ENCODE measurements at regions not wholly inside any gene's neighbourhood (a gene's known extent, or its start where the extent isn't known, plus 50 kb on each side); places are given as distances from the start of the nearest gene placed in this dataset.
A peak's percentile ranks its signal among the peaks of the same experiment; 100 is the strongest.
"Not testable (repeated sequence)": the region's sequence is repeated elsewhere in the genome, so short reads cannot be mapped to it uniquely, and the experiment has no call there.

DNA sequence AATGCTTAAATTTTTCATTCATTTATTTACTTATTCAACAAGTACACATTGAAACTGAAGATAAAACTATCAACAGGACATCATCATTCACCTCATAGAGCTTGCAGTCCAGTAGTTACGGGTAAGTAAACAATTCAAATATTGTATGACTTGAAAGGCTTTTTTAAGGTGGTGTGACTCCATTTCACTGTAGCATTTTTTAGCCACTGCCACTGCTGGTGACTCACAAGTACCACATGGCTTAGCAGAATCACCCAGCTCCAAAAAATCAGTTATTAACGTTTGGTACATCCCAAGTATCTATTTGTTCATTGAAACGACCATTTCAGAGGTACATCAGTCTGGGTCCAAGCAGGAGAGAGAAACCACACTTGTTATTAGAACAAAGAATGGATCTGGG, 427.9 kb upstream of the DDI1 start:
- H3K4me1 ChIP-seq (ENCODE audit: control insufficient read depth, insufficient read depth, low read length): peaks cover 38% of the 10 kb centered on the region
- no peak for DNase-seq (ENCODE audit: low read depth)
- H3K27me3 ChIP-seq (replicated peaks; ENCODE audit: control insufficient read depth, insufficient read depth, low read length): no peaks in the 10 kb centered on the region
- H3K9ac ChIP-seq (ENCODE audit: low read length): peak overlapping the region; percentile 73
- H3K4me3 ChIP-seq (ENCODE audit: low read length): no peak overlapping the region
- H3K36me3 ChIP-seq (ENCODE audit: control insufficient read depth, insufficient read depth, low read length, severe bottlenecking): no peaks in the 10 kb centered on the region
- H3K9me3 ChIP-seq (ENCODE audit: control insufficient read depth, low read length): no peaks in the 10 kb centered on the region

DNA sequence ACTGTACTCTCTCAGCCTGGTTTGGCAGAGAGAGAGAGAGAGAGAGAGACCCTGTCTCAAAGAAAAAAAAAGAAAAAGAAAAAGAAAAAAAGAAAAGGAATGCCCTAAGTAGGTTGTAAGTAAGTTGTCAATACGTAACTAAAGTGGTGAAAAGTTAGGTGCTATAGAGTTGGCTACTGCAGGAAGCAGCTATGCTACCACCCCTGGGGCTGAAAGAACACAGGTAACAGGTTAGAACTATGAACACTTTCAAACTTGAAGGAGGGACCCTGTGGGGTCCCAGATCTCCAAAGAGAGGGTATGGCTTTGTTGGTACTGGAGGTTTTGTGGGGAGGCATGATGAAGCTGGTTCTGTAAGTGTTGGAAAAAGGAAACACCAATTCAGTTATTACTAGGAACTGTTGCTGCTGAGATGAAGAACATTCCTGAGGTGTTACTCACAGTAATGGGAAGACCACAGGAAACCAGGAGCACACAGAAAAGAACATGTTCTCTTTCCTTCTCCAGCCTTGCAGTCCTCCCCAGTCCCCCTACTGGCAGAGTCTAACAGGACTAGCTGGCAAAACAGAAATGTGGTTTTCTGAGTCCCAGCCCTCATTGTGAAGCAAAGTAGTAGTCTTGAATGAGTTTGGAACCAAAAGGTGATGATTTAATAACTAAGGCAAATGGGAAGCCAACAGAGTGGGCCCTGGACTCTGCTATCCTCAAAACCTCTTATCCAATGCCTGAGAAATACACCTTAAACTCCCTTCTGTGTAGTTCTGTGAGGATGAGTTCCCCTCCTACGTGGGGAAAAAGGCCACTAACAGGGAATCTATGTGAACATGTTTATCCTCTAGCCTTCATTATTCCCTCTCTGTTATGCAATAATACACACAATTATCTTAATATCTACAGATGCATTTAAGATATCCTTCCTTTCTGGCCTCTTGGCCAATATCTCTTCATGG, 427.0 kb upstream of the DDI1 start:
- Histone ChIP-seq H3K27me3 (replicated peaks; ENCODE audit: control insufficient read depth, insufficient read depth, low read length) (no peaks in the 10 kb centered on the region), H3K4me1 (ENCODE audit: control insufficient read depth, insufficient read depth, low read length) (peaks cover 38% of the 10 kb centered on the region), H3K9ac (ENCODE audit: low read length) (peak overlapping the region; percentile 73), H3K4me3 (ENCODE audit: low read length) (peak overlapping the region; percentile 47), H3K9me3 (ENCODE audit: control insufficient read depth, low read length) (no peaks in the 10 kb centered on the region), H3K36me3 (ENCODE audit: control insufficient read depth, insufficient read depth, low read length, severe bottlenecking) (no peaks in the 10 kb centered on the region)
- DNase-seq (ENCODE audit: low read depth): peak; percentile 84

GRCh38 chr11:103610435-103610834, 426.0 kb upstream of the DDI1 start:
- Histone ChIP-seq H3K9ac (ENCODE audit: low read length) (peak overlapping the region; percentile 49), H3K4me3 (ENCODE audit: low read length) (peak overlapping the region; percentile 25), H3K4me1 (ENCODE audit: control insufficient read depth, insufficient read depth, low read length) (peaks cover 38% of the 10 kb centered on the region), H3K36me3 (ENCODE audit: control insufficient read depth, insufficient read depth, low read length, severe bottlenecking) (no peaks in the 10 kb centered on the region), H3K9me3 (ENCODE audit: control insufficient read depth, low read length) (no peaks in the 10 kb centered on the region), H3K27me3 (replicated peaks; ENCODE audit: control insufficient read depth, insufficient read depth, low read length) (no peaks in the 10 kb centered on the region)
- no peak for DNase-seq (ENCODE audit: low read depth)

- DNase-seq (ENCODE audit: low read depth); H3K36me3 ChIP-seq (ENCODE audit: control insufficient read depth, insufficient read depth, low read length, severe bottlenecking); H3K27me3 ChIP-seq (replicated peaks; ENCODE audit: control insufficient read depth, insufficient read depth, low read length); H3K9me3 ChIP-seq (ENCODE audit: control insufficient read depth, low read length); H3K9ac ChIP-seq (ENCODE audit: low read length): not testable (repeated sequence)
- peak overlapping the region; percentile 25 for H3K4me3 ChIP-seq (ENCODE audit: low read length)
- H3K4me1 ChIP-seq (ENCODE audit: control insufficient read depth, insufficient read depth, low read length): peaks cover 38% of the 10 kb centered on the region
Measured at GRCh38 chr11:103611526-103612260, 424.7 kb upstream of the DDI1 start.

- H3K4me3 ChIP-seq (ENCODE audit: low read length); H3K36me3 ChIP-seq (ENCODE audit: control insufficient read depth, insufficient read depth, low read length, severe bottlenecking); H3K9ac ChIP-seq (ENCODE audit: low read length); H3K9me3 ChIP-seq (ENCODE audit: control insufficient read depth, low read length); H3K27me3 ChIP-seq (replicated peaks; ENCODE audit: control insufficient read depth, insufficient read depth, low read length); DNase-seq (ENCODE audit: low read depth): not testable (repeated sequence)
- H3K4me1 ChIP-seq (ENCODE audit: control insufficient read depth, insufficient read depth, low read length): peaks cover 38% of the 10 kb centered on the region
Measured at GRCh38 chr11:103612451-103612850, 424.0 kb upstream of the DDI1 start.

DNA sequence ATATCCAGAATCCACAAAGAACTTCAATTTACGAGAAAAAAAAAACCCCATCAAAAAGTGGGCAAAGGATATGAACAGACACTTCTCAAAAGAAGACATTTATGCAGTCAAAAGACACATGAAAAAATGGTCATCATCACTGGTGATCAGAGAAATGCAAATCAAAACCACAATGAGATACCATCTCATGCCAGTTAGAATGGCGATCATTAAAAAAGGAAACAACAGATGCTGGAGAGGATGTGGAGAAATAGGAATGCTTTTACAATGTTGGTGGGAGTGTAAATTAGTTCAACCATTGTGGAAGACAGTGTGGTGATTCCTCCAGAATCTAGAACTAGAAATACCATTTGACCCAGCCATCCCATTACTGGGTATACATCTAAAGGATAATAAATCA, 419.9 kb upstream of the DDI1 start:
- not testable (repeated sequence) for DNase-seq (ENCODE audit: low read depth); H3K4me3 ChIP-seq (ENCODE audit: low read length); H3K9me3 ChIP-seq (ENCODE audit: control insufficient read depth, low read length); H3K9ac ChIP-seq (ENCODE audit: low read length); H3K36me3 ChIP-seq (ENCODE audit: control insufficient read depth, insufficient read depth, low read length, severe bottlenecking); H3K27me3 ChIP-seq (replicated peaks; ENCODE audit: control insufficient read depth, insufficient read depth, low read length)
- H3K4me1 ChIP-seq (ENCODE audit: control insufficient read depth, insufficient read depth, low read length): peaks cover 14% of the 10 kb centered on the region

- peaks cover 12% of the 10 kb centered on the region for H3K4me1 ChIP-seq (ENCODE audit: control insufficient read depth, insufficient read depth, low read length)
- no peak overlapping the region for H3K9ac ChIP-seq (ENCODE audit: low read length)
- DNase-seq (ENCODE audit: low read depth): peak; percentile 40
- H3K36me3 ChIP-seq (ENCODE audit: control insufficient read depth, insufficient read depth, low read length, severe bottlenecking): no peaks in the 10 kb centered on the region
- no peaks in the 10 kb centered on the region for H3K27me3 ChIP-seq (replicated peaks; ENCODE audit: control insufficient read depth, insufficient read depth, low read length)
- H3K4me3 ChIP-seq (ENCODE audit: low read length): no peak overlapping the region
- H3K9me3 ChIP-seq (ENCODE audit: control insufficient read depth, low read length): no peaks in the 10 kb centered on the region
Measured at GRCh38 chr11:103618528-103618927, 417.9 kb upstream of the DDI1 start.

DNA sequence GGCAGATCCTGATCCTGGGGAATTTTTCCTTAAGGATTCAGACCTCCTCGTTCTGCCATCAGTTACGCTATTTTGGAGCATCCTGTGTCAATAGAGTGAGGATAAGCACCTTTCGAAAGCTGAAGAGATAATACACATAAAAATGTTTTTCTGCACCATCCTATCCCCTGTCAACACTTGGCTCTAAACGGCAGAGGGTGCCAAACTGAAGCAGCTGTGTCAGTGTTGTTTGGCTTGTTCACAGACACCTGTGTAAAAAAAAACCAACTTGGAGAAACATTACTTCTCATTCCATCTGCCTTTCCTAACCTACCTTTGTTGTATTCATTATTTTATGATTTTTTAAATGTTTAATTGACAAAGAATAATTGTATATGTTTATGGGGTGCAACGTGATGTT, 417.0 kb upstream of the DDI1 start:
- Histone ChIP-seq H3K27me3 (replicated peaks; ENCODE audit: control insufficient read depth, insufficient read depth, low read length) (no peaks in the 10 kb centered on the region), H3K36me3 (ENCODE audit: control insufficient read depth, insufficient read depth, low read length, severe bottlenecking) (no peaks in the 10 kb centered on the region), H3K9me3 (ENCODE audit: control insufficient read depth, low read length) (no peaks in the 10 kb centered on the region), H3K4me1 (ENCODE audit: control insufficient read depth, insufficient read depth, low read length) (peaks cover 14% of the 10 kb centered on the region), H3K9ac (ENCODE audit: low read length) (no peak overlapping the region), H3K4me3 (ENCODE audit: low read length) (no peak overlapping the region)
- no peak for DNase-seq (ENCODE audit: low read depth)

DNA sequence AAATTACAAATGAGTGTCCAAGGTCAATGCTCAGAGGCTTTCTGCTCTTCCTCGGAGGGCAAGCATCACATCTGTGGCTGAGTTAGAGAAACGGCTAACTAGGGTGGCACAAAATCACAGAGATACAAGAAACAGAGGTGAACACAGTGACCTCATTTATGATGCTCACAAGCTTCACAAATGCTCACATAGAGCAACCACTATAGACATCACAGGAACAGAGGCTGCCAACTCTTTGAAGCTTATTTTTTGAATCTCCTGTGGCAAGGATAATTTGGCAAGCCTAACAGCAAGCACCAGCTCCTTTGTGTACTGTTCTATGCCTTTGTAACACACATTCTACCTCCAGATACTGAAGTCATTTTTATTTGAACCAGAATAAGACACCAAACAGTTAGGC, 416.5 kb upstream of the DDI1 start:
- Histone ChIP-seq H3K9me3 (ENCODE audit: control insufficient read depth, low read length) (no peaks in the 10 kb centered on the region), H3K9ac (ENCODE audit: low read length) (no peak overlapping the region), H3K4me3 (ENCODE audit: low read length) (no peak overlapping the region), H3K27me3 (replicated peaks; ENCODE audit: control insufficient read depth, insufficient read depth, low read length) (no peaks in the 10 kb centered on the region), H3K36me3 (ENCODE audit: control insufficient read depth, insufficient read depth, low read length, severe bottlenecking) (no peaks in the 10 kb centered on the region), H3K4me1 (ENCODE audit: control insufficient read depth, insufficient read depth, low read length) (peaks cover 19% of the 10 kb centered on the region)
- DNase-seq (ENCODE audit: low read depth): no peak

- Histone ChIP-seq H3K4me1 (ENCODE audit: control insufficient read depth, insufficient read depth, low read length) (peaks cover 35% of the 10 kb centered on the region), H3K9ac (ENCODE audit: low read length) (no peak overlapping the region), H3K36me3 (ENCODE audit: control insufficient read depth, insufficient read depth, low read length, severe bottlenecking) (no peaks in the 10 kb centered on the region), H3K27me3 (replicated peaks; ENCODE audit: control insufficient read depth, insufficient read depth, low read length) (no peaks in the 10 kb centered on the region), H3K4me3 (ENCODE audit: low read length) (no peak overlapping the region), H3K9me3 (ENCODE audit: control insufficient read depth, low read length) (no peaks in the 10 kb centered on the region)
- peak; percentile 72 for DNase-seq (ENCODE audit: low read depth)
Measured at GRCh38 chr11:103622296-103622695, 414.1 kb upstream of the DDI1 start.

GRCh38 chr11:103623933-103624332, 412.5 kb upstream of the DDI1 start:
- Histone ChIP-seq H3K9me3 (ENCODE audit: control insufficient read depth, low read length) (no peaks in the 10 kb centered on the region), H3K9ac (ENCODE audit: low read length) (no peak overlapping the region), H3K36me3 (ENCODE audit: control insufficient read depth, insufficient read depth, low read length, severe bottlenecking) (no peaks in the 10 kb centered on the region), H3K4me3 (ENCODE audit: low read length) (no peak overlapping the region), H3K27me3 (replicated peaks; ENCODE audit: control insufficient read depth, insufficient read depth, low read length) (no peaks in the 10 kb centered on the region), H3K4me1 (ENCODE audit: control insufficient read depth, insufficient read depth, low read length) (peaks cover 31% of the 10 kb centered on the region)
- DNase-seq (ENCODE audit: low read depth): no peak

Measured in adipocyte (in vitro differentiated cells).